ENCODE measurements at regions not wholly inside any gene's neighbourhood (a gene's known extent, or its start where the extent isn't known, plus 50 kb on each side); places are given as distances from the start of the nearest gene placed in this dataset.

DNA sequence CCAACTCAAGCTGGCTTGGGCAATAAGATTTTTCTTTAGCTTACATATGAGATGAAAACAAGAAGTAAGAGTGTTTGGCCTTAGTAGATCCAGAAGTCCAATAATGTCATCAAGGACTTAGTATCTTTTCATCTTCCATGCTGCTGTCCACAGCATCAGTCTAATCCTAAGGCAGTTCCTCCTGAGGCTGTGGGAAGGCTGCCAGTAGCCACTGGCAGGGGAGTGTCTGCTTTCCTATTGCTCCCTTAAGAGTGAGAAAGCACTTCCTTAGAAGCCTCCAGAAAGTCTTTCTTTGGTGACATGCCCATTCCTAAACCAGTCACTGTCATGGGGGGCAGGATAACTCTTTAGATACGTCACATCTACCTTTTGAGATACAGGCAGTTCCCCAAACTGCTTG is 317.7 kb downstream of the BMP4 start:
- DNase-seq (ENCODE audit: extremely low spot score, unreplicated experiment) = no peak
- no peaks in the 10 kb centered on the region for H3K9me3 Mint-ChIP-seq
- H3K4me3 Mint-ChIP-seq = no peak overlapping the region
- H3K36me3 Mint-ChIP-seq = no peaks in the 10 kb centered on the region
- H3K27me3 Mint-ChIP-seq = peaks cover 3% of the 10 kb centered on the region
- H3K27ac Mint-ChIP-seq = no peak overlapping the region
- H3K4me1 Mint-ChIP-seq (ENCODE audit: unreplicated experiment) = no peaks in the 10 kb centered on the region
- TF ChIP-seq, protein P1, sequence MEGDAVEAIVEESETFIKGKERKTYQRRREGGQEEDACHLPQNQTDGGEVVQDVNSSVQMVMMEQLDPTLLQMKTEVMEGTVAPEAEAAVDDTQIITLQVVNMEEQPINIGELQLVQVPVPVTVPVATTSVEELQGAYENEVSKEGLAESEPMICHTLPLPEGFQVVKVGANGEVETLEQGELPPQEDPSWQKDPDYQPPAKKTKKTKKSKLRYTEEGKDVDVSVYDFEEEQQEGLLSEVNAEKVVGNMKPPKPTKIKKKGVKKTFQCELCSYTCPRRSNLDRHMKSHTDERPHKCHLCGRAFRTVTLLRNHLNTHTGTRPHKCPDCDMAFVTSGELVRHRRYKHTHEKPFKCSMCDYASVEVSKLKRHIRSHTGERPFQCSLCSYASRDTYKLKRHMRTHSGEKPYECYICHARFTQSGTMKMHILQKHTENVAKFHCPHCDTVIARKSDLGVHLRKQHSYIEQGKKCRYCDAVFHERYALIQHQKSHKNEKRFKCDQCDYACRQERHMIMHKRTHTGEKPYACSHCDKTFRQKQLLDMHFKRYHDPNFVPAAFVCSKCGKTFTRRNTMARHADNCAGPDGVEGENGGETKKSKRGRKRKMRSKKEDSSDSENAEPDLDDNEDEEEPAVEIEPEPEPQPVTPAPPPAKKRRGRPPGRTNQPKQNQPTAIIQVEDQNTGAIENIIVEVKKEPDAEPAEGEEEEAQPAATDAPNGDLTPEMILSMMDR (conservative IDR thresholded peaks at IDR 0.05) = no peak

DNA sequence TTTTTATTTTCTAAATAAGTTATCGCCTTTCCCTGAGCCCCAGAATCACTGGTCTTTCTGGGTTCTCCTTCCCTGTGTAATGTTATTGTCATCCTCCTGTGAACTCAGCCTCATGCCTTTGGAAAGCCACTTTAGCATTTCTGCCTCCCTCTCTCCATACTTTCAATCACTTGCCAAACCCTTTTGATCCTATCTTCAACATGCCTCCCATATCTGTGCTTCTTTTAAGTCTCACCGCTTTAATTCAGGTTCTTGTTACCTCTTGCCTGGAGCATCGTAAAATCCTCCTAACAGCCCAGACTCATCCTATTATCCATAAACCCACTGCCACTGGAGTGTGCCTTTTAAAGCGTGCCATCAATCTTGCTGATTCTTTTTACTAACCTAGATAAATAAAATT is 321.8 kb downstream of the BMP4 start:
- H3K4me3 Mint-ChIP-seq = no peak overlapping the region
- peaks cover 5% of the 10 kb centered on the region for H3K4me1 Mint-ChIP-seq (ENCODE audit: unreplicated experiment)
- TF ChIP-seq, protein P1 (conservative IDR thresholded peaks at IDR 0.05) = no peak
- no peaks in the 10 kb centered on the region for H3K9me3 Mint-ChIP-seq
- no peak overlapping the region for H3K27ac Mint-ChIP-seq
- H3K27me3 Mint-ChIP-seq = peaks cover 3% of the 10 kb centered on the region
- H3K36me3 Mint-ChIP-seq = no peaks in the 10 kb centered on the region
- no peak for DNase-seq (ENCODE audit: extremely low spot score, unreplicated experiment)

DNA sequence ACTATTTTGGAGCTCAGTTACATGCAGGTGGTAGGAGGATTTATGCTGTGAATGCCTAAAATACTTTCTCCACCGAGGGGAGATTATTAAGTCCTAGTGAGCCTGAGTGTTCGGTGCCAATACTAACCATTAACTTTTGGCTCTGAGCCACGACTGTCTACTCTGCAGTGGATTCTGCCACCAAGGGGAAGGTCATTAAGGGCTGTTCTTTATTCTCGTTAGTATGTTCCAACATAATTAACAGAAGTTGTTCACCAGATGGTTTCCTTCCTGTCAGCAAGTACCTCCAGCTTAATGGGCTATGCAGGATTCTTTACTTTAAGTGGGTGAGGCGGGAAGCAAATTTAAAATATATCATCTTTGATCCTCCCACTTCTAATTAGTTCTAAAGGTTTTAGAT is 326.3 kb downstream of the BMP4 start:
- TF ChIP-seq, protein P1 (conservative IDR thresholded peaks at IDR 0.05) = no peak
- H3K9me3 Mint-ChIP-seq = peaks cover 4% of the 10 kb centered on the region
- DNase-seq (ENCODE audit: extremely low spot score, unreplicated experiment) = no peak
- H3K4me3 Mint-ChIP-seq = no peak overlapping the region
- H3K4me1 Mint-ChIP-seq (ENCODE audit: unreplicated experiment) = peaks cover 5% of the 10 kb centered on the region
- no peak overlapping the region for H3K27ac Mint-ChIP-seq
- peaks cover 7% of the 10 kb centered on the region for H3K27me3 Mint-ChIP-seq
- no peaks in the 10 kb centered on the region for H3K36me3 Mint-ChIP-seq

DNA sequence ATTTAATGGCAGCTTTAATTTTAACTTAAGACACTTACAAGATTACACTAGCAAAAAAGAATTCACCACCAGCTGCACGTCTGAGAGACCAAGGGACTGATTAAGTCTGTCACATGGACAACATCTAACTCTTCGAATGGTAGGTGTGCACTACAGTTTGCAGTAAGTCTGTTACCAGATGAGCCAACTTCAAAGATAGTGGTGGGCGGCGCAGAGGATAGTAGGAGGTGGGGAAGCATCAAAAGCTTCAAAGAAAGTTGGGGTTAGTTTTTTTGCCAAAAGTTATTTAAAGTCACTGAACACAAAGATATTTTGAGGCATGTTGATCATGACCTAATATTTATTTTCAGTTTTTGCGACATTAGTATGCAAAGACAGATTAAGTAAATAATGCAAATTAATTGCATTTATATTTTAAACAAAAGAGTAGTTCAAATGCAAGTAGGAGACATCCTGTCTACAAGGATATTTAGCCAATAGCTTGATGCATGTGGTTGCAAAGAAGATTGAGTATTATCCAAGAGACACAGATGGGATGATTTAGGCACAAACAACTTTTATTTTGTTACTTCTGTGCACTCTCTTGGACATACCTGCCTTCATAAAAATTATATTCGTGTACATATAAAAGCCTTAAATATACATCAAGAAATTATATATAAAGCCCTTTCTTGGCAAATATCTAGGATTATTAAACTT is 327.7 kb downstream of the BMP4 start:
- Mint-ChIP-seq H3K36me3 (no peaks in the 10 kb centered on the region), H3K9me3 (peaks cover 4% of the 10 kb centered on the region), H3K4me3 (no peak overlapping the region), H3K27me3 (peaks cover 4% of the 10 kb centered on the region), H3K27ac (no peak overlapping the region), H3K4me1 (ENCODE audit: unreplicated experiment) (peaks cover 5% of the 10 kb centered on the region)
- TF ChIP-seq, protein P1 (conservative IDR thresholded peaks at IDR 0.05) = no peak
- no peak for DNase-seq (ENCODE audit: extremely low spot score, unreplicated experiment)

DNA sequence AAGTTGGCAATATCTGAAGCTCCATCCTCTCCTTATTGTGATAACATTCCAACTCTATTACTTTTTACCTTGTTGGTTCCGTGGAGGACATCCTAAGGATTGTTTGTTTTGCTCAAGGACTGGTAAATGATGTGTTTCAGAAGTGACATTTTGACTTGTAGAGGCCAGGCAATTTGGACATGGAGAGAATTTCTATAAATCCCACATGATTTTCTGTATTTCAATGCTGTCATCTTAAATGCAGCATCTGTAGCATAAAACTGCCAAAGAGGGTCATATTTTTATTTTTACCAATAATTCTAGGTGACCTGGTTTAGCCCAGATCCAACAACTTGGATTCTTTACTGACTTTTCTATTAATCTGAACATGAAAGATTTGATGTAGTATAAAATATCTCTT is 328.4 kb downstream of the BMP4 start:
- TF ChIP-seq, protein P1 (conservative IDR thresholded peaks at IDR 0.05) = no peak
- DNase-seq (ENCODE audit: extremely low spot score, unreplicated experiment) = no peak
- peaks cover 4% of the 10 kb centered on the region for H3K27me3 Mint-ChIP-seq
- H3K4me1 Mint-ChIP-seq (ENCODE audit: unreplicated experiment) = peaks cover 5% of the 10 kb centered on the region
- H3K4me3 Mint-ChIP-seq = no peak overlapping the region
- no peak overlapping the region for H3K27ac Mint-ChIP-seq
- H3K9me3 Mint-ChIP-seq = peaks cover 4% of the 10 kb centered on the region
- no peaks in the 10 kb centered on the region for H3K36me3 Mint-ChIP-seq
